ENCODE measurements at regions not wholly inside any gene's neighbourhood (a gene's known extent, or its start where the extent isn't known, plus 50 kb on each side); places are given as distances from the start of the nearest gene placed in this dataset.

GRCh38 chr1:18539171-18539570 lies 58.4 kb downstream of the KLHDC7A start:
- no peaks in the 10 kb centered on the region for H3K9me2 ChIP-seq (ENCODE audit: insufficient read depth)
- ChIA-PET CTCF (interaction anchor here (0.9 kb wide), 1 partner anchor 17 kb away, joined by 3 read pairs; no protein-coding TSS in a partner anchor), RAD21 (ENCODE audit: low non-redundant PET in 1 of 2, low total read pairs in 2 of 2, uncharacterized antibody in 2 of 2, unreplicated experiment in 2 of 2) (interaction anchor here in 1 of 2 experiments (1.2 kb wide), 1 partner anchor 36 kb away, joined by 3 read pairs; no protein-coding TSS in a partner anchor), POLR2A (no interaction called here)
- DNase-seq (ENCODE audit: low read depth, low spot score) (no peak), ATAC-seq (peak; percentile 46)
- H3K4me1 ChIP-seq (ENCODE audit: control insufficient read depth in 1 of 2, insufficient read depth in 2 of 2, low read length in 2 of 2): peaks cover 2 to 4% of the 10 kb centered on the region in 2 experiments; a peak in 2 of 4 replicates
- no peaks in the 10 kb centered on the region for H3K9me3 ChIP-seq (ENCODE audit: control insufficient read depth in 1 of 2, insufficient read depth in 1 of 2, low read depth in 1 of 2, low read length in 2 of 2)
- peaks cover 51% of the 10 kb centered on the region for H3K27me3 ChIP-seq (ENCODE audit: insufficient read depth, low read length)
- H3K79me2 ChIP-seq (ENCODE audit: insufficient read depth, low read length): no peaks in the 10 kb centered on the region
- no peak overlapping the region; the same call in 1 of the 2 replicates for H3K4me2 ChIP-seq (ENCODE audit: low read length)
- H3K9ac ChIP-seq (ENCODE audit: low read length): no peak overlapping the region
- no peak for TF ChIP-seq YY1 (IDR thresholded peaks at IDR 0.05; ENCODE audit: extremely low read depth, insufficient replicate concordance, low read depth, low read length)
- TF ChIP-seq ZNF274 (IDR thresholded peaks at IDR 0.05; ENCODE audit: low read depth, low read length): no peak
- TF ChIP-seq REST (IDR thresholded peaks at IDR 0.05; ENCODE audit: low read depth): no peak
- no peak for TF ChIP-seq ZBTB33 (IDR thresholded peaks at IDR 0.05; ENCODE audit: extremely low read depth, insufficient replicate concordance, low read length)
- TF ChIP-seq JUND (IDR thresholded peaks at IDR 0.05): no peak
- TF ChIP-seq CEBPB (IDR thresholded peaks at IDR 0.05; ENCODE audit: low read depth): no peak
- no peak for TF ChIP-seq MAX (IDR thresholded peaks at IDR 0.05)
- TF ChIP-seq SRF (IDR thresholded peaks at IDR 0.05; ENCODE audit: low read depth): no peak
- TF ChIP-seq SP1 (IDR thresholded peaks at IDR 0.05; ENCODE audit: low read depth): no peak
- TF ChIP-seq ZFX (IDR thresholded peaks at IDR 0.05): no peak
- no peak for TF ChIP-seq CTCF (IDR thresholded peaks at IDR 0.05 in 2 of 3, conservative IDR thresholded peaks at IDR 0.05 in 1 of 3; ENCODE audit: borderline replicate concordance in 1 of 3, insufficient read depth in 1 of 3, low read depth in 2 of 3, low read length in 2 of 3)
- TF ChIP-seq RAD21 (IDR thresholded peaks at IDR 0.05; ENCODE audit: low read depth): no peak
- no peak overlapping the region for H2AFZ ChIP-seq (ENCODE audit: low read depth, low read length, poor library complexity, severe bottlenecking)
- intact Hi-C loops (cut with micrococcal nuclease): no loop called here
- no peak overlapping the region for H3K27ac ChIP-seq (ENCODE audit: low read depth, low read length)
- BruUV-seq (replicated peaks): no TSS peak
- H3K36me3 ChIP-seq (ENCODE audit: control insufficient read depth in 1 of 2, insufficient read depth in 2 of 2, low read length in 2 of 2): no peaks in the 10 kb centered on the region
- H4K20me1 ChIP-seq (ENCODE audit: insufficient read depth): no peaks in the 10 kb centered on the region
- H3K4me3 ChIP-seq (replicated peaks in 1 of 2; ENCODE audit: low read depth in 1 of 2, low read length in 2 of 2): no peak overlapping the region

All from HCT116 (cell line).